Activated CD4-positive, alpha-beta memory T cell treated with anti-CD3 and anti-CD28 coated beads, Interleukin-2, amount 10 ng/mL, durations not matched to agents 7 days and 5 days (primary cell): ENCODE measurements at regions not wholly inside any gene's neighbourhood (a gene's known extent, or its start where the extent isn't known, plus 50 kb on each side); places are given as distances from the start of the nearest gene placed in this dataset.
A peak's percentile ranks its signal among the peaks of the same experiment; 100 is the strongest.

Experiments used
- CTCF ChIA-PET: fragments of 350-600 bp; sonication (Branson Sonifier 250); formaldehyde crosslinking; loops from one replicate; lab custom pipeline; 2021; ENCODE audit warnings: antibody characterized with exemption, inconsistent platforms; lab: Charles Lee
- POLR2A ChIA-PET: fragments of 350-600 bp; sonication (Branson Sonifier 250); formaldehyde crosslinking; loops from one replicate; lab custom pipeline; 2021; ENCODE audit warnings: antibody characterized with exemption; lab: Charles Lee
- DNase-seq: peaks from one replicate; pipeline ENCODE4 v3.0.0-alpha.2; 2020
- H3K27ac Mint-ChIP-seq: one replicate; pipeline ENCODE4 v1.8.0; 2021; ENCODE audit warnings: mild to moderate bottlenecking, mixed read lengths
- H3K27me3 Mint-ChIP-seq: one replicate; pipeline ENCODE4 v1.8.0; 2021; ENCODE audit warnings: mixed read lengths
- H3K36me3 Mint-ChIP-seq: one replicate; pipeline ENCODE4 v1.8.0; 2021; ENCODE audit warnings: low read depth, mixed read lengths
- H3K4me1 Mint-ChIP-seq: one replicate; pipeline ENCODE4 v1.8.0; 2021; ENCODE audit warnings: mixed read lengths
- H3K4me3 Mint-ChIP-seq: one replicate; pipeline ENCODE4 v1.8.0; 2021; ENCODE audit warnings: mild to moderate bottlenecking, mixed read lengths
- H3K9me3 Mint-ChIP-seq: one replicate; pipeline ENCODE4 v1.8.0; 2021; ENCODE audit warnings: mixed read lengths

- Mint-ChIP-seq H3K27me3 (no peaks in the 10 kb centered on the region), H3K4me1 (peaks cover 8% of the 10 kb centered on the region), H3K9me3 (no peaks in the 10 kb centered on the region), H3K27ac (no peak overlapping the region), H3K36me3 (no peaks in the 10 kb centered on the region), H3K4me3 (no peak overlapping the region)
- CTCF ChIA-PET, result no interaction called here
- DNase-seq, result no peak
- POLR2A ChIA-PET, result no interaction called here
Measured at GRCh38 chr15:77546870-77547269, 85.8 kb downstream of the LINGO1 start.

DNA sequence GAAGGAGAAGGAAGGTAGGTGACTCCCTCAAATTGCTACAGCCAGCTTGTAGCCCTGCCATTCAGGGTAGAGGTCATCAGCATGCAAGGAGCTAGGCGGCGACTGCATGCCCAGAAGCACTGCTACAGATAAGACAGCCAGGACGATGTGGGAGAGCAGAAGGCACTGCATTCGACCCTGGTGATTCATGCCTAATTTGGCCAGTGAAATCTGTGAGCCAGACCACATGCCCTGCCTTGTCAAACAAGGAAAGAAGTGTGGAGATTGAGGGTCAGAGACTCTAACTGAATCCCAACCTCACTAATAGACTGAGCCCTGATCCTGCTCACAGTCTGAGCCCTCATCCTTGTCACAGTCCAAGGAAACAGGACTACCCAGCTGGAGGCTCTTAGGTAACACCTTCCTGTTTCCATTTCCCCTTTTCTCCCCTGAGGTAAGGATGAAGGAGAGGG lies 86.6 kb downstream of the LINGO1 start:
- no peak overlapping the region for H3K27ac Mint-ChIP-seq
- no peaks in the 10 kb centered on the region for H3K9me3 Mint-ChIP-seq
- H3K4me3 Mint-ChIP-seq, result no peak overlapping the region
- no peaks in the 10 kb centered on the region for H3K27me3 Mint-ChIP-seq
- ChIA-PET POLR2A (no interaction called here), CTCF (no interaction called here)
- no peaks in the 10 kb centered on the region for H3K36me3 Mint-ChIP-seq
- DNase-seq, result no peak
- peaks cover 8% of the 10 kb centered on the region for H3K4me1 Mint-ChIP-seq

- CTCF ChIA-PET, result interaction anchor here (1.8 to 4.8 kb wide), 3 partner anchors 357 to 571 kb away, joined by 4 to 38 read pairs (median 12); no protein-coding TSS in a partner anchor
- Mint-ChIP-seq H3K27ac (no peak overlapping the region), H3K4me3 (no peak overlapping the region), H3K4me1 (peaks cover 8% of the 10 kb centered on the region), H3K36me3 (no peaks in the 10 kb centered on the region), H3K9me3 (no peaks in the 10 kb centered on the region), H3K27me3 (no peaks in the 10 kb centered on the region)
- POLR2A ChIA-PET, result interaction anchor here (0.6 kb wide), 1 partner anchor 1487 kb away, joined by 4 read pairs; no protein-coding TSS in a partner anchor
- no peak for DNase-seq
Measured at GRCh38 chr15:77545058-77545457, 87.7 kb downstream of the LINGO1 start.

- H3K9me3 Mint-ChIP-seq, result no peaks in the 10 kb centered on the region
- DNase-seq, result no peak
- H3K27ac Mint-ChIP-seq, result no peak overlapping the region
- ChIA-PET CTCF (interaction anchor here (0.6 to 4.8 kb wide), 34 partner anchors 9 to 1174 kb away, joined by 3 to 51 read pairs (median 6); partner anchors contain the start of gene HMG20A), POLR2A (no interaction called here)
- no peak overlapping the region for H3K4me3 Mint-ChIP-seq
- peaks cover 8% of the 10 kb centered on the region for H3K4me1 Mint-ChIP-seq
- no peaks in the 10 kb centered on the region for H3K27me3 Mint-ChIP-seq
- H3K36me3 Mint-ChIP-seq, result no peaks in the 10 kb centered on the region
Measured at GRCh38 chr15:77544162-77544561, 88.5 kb downstream of the LINGO1 start.

DNA sequence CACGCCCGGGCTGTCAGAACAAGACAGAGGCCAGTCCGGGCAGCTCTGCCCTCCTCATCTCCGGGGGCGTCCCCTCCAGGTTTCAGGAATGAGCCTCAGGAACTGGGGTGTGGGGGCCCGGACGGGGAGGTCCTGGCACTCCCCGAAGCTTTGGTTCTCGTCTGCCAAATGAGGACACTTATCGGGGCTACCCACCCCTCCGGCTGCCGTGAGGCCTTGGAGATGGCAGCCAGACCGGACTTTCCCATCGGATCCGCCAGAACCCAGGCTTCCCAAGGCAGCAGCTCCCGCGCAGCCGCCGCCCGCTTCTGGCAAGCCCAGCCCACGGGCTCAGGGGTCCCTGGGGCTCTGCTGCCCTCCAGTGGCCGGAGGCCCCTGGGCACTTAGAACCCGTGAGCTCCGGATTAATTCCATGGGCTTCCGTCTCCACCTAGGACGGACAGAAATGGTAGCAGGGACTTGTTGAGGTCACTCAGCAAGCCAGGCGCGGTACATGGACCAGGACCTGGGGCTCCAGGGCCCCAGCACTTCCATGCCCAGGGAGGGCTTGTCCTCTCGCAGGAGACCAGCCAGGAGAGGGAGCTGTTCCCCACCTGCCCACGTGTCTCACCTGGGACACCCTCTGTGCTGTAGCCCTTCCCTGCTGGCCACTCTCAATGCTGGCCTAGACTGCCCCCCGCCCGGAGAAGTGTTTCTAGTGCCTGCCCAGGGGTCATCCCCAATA lies 89.4 kb downstream of the LINGO1 start:
- H3K4me1 Mint-ChIP-seq, result peaks cover 8% of the 10 kb centered on the region
- peak; percentile 79 for DNase-seq
- no peaks in the 10 kb centered on the region for H3K36me3 Mint-ChIP-seq
- H3K4me3 Mint-ChIP-seq, result peak overlapping the region; percentile 66
- H3K27me3 Mint-ChIP-seq, result no peaks in the 10 kb centered on the region
- ChIA-PET POLR2A (interaction anchor here (0.7 to 1.1 kb wide), 3 partner anchors 11 to 521 kb away, joined by 3 read pairs; no protein-coding TSS in a partner anchor), CTCF (interaction anchor here (0.6 to 4.8 kb wide), 54 partner anchors 8 to 1298 kb away, joined by 3 to 51 read pairs (median 4); partner anchors contain the start of genes HMG20A and TSPAN3)
- H3K27ac Mint-ChIP-seq, result no peak overlapping the region
- H3K9me3 Mint-ChIP-seq, result no peaks in the 10 kb centered on the region

DNA sequence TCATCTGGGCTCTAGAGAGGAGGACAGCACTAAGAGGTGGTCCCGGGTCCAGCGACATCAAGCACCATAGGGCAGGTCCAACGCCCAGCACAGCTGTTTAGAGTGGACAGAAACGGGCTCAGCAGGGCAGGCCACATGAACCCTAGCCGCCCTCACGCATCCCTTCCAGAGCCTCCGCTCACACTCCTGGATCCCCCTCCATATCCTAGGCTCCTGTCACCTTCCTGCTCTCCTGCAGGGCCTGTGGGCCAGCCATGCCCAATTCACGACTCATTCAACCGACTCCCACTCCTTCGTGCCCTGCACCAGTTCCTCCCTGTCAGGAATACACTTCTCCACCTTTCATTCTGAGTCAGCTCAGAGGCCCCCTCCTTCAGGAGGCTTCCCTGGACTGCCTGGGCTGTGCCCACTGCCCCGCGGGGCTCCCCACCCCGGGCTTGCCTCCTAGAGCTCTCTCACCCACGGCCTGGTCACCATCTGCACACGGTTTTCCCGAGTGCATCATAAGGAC lies 90.2 kb downstream of the LINGO1 start:
- H3K4me3 Mint-ChIP-seq, result peak overlapping the region; percentile 66
- no peaks in the 10 kb centered on the region for H3K9me3 Mint-ChIP-seq
- H3K4me1 Mint-ChIP-seq, result peaks cover 8% of the 10 kb centered on the region
- ChIA-PET CTCF (interaction anchor here (0.6 to 4.8 kb wide), 43 partner anchors 7 to 1298 kb away, joined by 3 to 51 read pairs (median 5); partner anchors contain the start of genes HMG20A and TSPAN3), POLR2A (interaction anchor here (0.7 to 1.1 kb wide), 3 partner anchors 10 to 520 kb away, joined by 3 read pairs; no protein-coding TSS in a partner anchor)
- no peaks in the 10 kb centered on the region for H3K27me3 Mint-ChIP-seq
- no peaks in the 10 kb centered on the region for H3K36me3 Mint-ChIP-seq
- no peak overlapping the region for H3K27ac Mint-ChIP-seq
- no peak for DNase-seq

DNA sequence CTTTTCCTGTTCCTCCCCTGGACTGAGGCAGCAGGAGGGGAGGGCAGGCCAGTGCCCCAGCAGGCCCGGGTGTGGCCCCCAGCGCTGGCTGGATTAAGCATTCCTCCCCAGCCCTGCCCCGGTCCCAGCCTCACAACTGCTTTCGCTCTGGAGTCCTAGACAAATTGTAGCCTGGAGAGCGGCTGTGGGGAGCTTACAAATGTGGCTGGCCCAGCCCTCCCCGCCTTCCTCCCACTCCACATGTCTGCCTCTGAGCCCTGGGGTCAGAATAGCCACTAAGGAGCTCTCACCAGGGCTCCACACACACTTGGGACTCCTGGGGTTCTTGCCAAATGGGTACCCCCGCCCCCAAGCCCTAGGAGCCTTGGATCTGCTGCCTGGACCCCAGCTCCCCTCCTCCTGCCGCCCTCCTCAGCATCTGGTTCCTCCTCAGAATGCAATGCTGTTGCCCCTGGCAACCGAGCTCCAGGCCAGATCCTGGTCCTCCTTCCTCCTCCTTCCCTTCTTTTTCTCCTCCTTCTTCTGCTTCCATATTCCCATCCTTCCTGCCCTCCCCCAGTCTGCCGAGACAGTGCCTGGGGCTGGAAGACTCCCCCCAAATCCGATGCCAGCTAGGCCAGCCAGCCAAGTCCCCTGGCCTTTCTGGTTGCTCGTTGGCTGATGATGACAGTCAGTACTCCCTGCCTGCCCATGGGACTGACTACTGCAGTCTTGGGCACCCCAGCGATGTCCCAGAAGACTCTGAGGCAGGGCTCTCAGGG lies 91.1 kb downstream of the LINGO1 start:
- Mint-ChIP-seq H3K36me3 (no peaks in the 10 kb centered on the region), H3K9me3 (no peaks in the 10 kb centered on the region), H3K4me1 (peaks cover 8% of the 10 kb centered on the region), H3K27ac (no peak overlapping the region), H3K27me3 (no peaks in the 10 kb centered on the region), H3K4me3 (no peak overlapping the region)
- ChIA-PET POLR2A (no interaction called here), CTCF (interaction anchor here (2.3 to 4.8 kb wide), 2 partner anchors 354 to 423 kb away, joined by 38 to 51 read pairs; no protein-coding TSS in a partner anchor)
- DNase-seq, result no peak

GRCh38 chr15:77540312-77541060 lies 92.2 kb downstream of the LINGO1 start:
- Mint-ChIP-seq H3K4me1 (peaks cover 8% of the 10 kb centered on the region), H3K9me3 (no peaks in the 10 kb centered on the region), H3K27ac (no peak overlapping the region), H3K27me3 (peaks cover 3% of the 10 kb centered on the region), H3K4me3 (no peak overlapping the region), H3K36me3 (no peaks in the 10 kb centered on the region)
- ChIA-PET POLR2A (no interaction called here), CTCF (interaction anchor here (4.8 kb wide), 1 partner anchor 353 kb away, joined by 38 read pairs; no protein-coding TSS in a partner anchor)
- no peak for DNase-seq

- POLR2A ChIA-PET, result no interaction called here
- Mint-ChIP-seq H3K27me3 (peaks cover 3% of the 10 kb centered on the region), H3K27ac (no peak overlapping the region), H3K9me3 (no peaks in the 10 kb centered on the region), H3K4me1 (peaks cover 8% of the 10 kb centered on the region), H3K36me3 (no peaks in the 10 kb centered on the region), H3K4me3 (no peak overlapping the region)
- DNase-seq, result no peak
- CTCF ChIA-PET, result no interaction called here
Measured at GRCh38 chr15:77538793-77539497, 93.8 kb downstream of the LINGO1 start.

DNA sequence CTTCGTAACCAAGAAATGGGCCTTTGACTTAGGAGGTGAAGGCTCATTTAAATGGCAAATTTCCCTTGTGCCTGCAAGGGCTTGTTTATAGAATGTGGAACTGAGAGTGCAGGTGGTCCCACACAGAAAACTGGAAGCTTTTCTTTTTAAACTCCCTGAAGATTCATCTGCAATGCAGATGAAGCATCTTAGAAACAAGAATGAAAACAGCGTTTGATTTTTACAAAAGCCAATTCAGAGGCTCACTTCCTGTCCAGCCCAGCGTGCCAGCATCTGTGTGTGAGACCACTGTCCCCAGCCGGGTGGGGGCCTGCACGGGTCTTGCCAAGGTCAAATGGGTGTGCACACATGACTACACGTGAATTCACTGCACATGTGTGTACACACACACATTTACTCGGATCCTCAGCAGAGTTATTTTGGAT lies 94.7 kb downstream of the LINGO1 start:
- Mint-ChIP-seq H3K27me3 (peaks cover 5% of the 10 kb centered on the region), H3K27ac (no peak overlapping the region), H3K9me3 (no peaks in the 10 kb centered on the region), H3K4me1 (peaks cover 4% of the 10 kb centered on the region), H3K4me3 (no peak overlapping the region), H3K36me3 (no peaks in the 10 kb centered on the region)
- CTCF ChIA-PET, result no interaction called here
- POLR2A ChIA-PET, result no interaction called here
- no peak for DNase-seq

DNA sequence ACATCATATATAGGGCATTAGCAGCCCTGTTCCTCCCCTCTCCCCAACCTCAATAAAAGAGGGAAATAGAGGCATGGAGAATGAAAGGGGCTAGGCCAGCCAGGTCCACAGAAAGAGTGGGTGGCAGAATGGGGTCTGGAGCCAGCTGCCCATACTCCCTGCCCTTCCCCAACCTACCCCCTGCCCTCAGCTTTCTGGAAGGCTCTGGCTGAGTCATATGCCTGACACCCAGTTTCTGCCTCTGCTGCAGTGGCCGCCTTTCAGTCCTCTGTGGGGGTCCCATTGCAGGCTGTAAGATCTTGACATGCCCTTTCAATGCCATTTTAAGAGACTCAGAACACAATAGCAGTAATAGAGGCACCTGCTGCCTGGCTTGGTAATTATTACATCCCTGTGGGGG lies 95.7 kb downstream of the LINGO1 start:
- Mint-ChIP-seq H3K9me3 (no peaks in the 10 kb centered on the region), H3K4me3 (no peak overlapping the region), H3K27me3 (peaks cover 11% of the 10 kb centered on the region), H3K27ac (no peak overlapping the region), H3K4me1 (no peaks in the 10 kb centered on the region), H3K36me3 (no peaks in the 10 kb centered on the region)
- DNase-seq, result no peak
- POLR2A ChIA-PET, result no interaction called here
- CTCF ChIA-PET, result no interaction called here

DNA sequence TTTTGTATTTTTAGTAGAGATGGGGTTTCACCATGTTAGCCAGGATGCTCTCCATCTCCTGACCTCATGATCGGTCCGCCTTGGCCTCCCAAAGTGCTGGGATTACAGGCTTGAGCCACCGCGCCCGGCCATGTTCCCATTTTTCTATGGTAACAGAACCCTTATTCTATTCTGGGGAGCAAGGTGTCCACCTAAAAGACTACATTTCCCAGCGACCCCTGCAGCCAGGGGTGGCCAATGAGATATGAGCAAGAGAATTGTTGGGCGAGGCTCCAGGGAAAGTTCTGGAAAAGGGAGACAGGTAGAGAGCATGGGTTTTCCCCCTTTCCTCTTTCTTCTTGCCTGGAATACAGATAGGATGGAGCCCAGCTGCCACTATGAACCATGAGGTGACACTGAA lies 96.9 kb downstream of the LINGO1 start:
- H3K27me3 Mint-ChIP-seq, result peaks cover 12% of the 10 kb centered on the region
- ChIA-PET CTCF (interaction anchor here (1.4 kb wide), 1 partner anchor 8 kb away, joined by 7 read pairs; no protein-coding TSS in a partner anchor), POLR2A (no interaction called here)
- no peaks in the 10 kb centered on the region for H3K4me1 Mint-ChIP-seq
- no peak for DNase-seq
- no peak overlapping the region for H3K27ac Mint-ChIP-seq
- H3K36me3 Mint-ChIP-seq, result no peaks in the 10 kb centered on the region
- H3K9me3 Mint-ChIP-seq, result no peaks in the 10 kb centered on the region
- H3K4me3 Mint-ChIP-seq, result no peak overlapping the region
